HepG2 (cell line): ENCODE measurements at regions not wholly inside any gene's neighbourhood (a gene's known extent, or its start where the extent isn't known, plus 50 kb on each side); places are given as distances from the start of the nearest gene placed in this dataset.

ENCODE experiments used
- BCL3 ChIP-seq: sonication (generic); formaldehyde crosslinking; IDR thresholded peaks from 2 replicates; pipeline ENCODE4 v1.5.1; 2020; ENCODE audit warnings: mild to moderate bottlenecking, missing genetic modification reagents, moderate library complexity
- GTF2F1 ChIP-seq: fragments of 150-350 bp; IDR thresholded peaks from 2 replicates; pipeline ENCODE4 v1.6.1; 2014; ENCODE audit warnings: low read length
- HDAC1 ChIP-seq: sonication (generic); formaldehyde crosslinking; IDR thresholded peaks from 2 replicates; pipeline ENCODE4 v1.5.1; 2020; ENCODE audit warnings: mild to moderate bottlenecking, missing genetic modification reagents
- SMAD3 ChIP-seq: sonication (generic); formaldehyde crosslinking; IDR thresholded peaks from 2 replicates; pipeline ENCODE4 v1.4.0; 2020; ENCODE audit warnings: missing genetic modification reagents
- ZNF33B ChIP-seq: sonication (generic); formaldehyde crosslinking; IDR thresholded peaks from 2 replicates; pipeline ENCODE4 v1.5.1; 2020; ENCODE audit warnings: mild to moderate bottlenecking, missing genetic modification reagents
- ZNF607 ChIP-seq: sonication (generic); formaldehyde crosslinking; IDR thresholded peaks from 2 replicates; pipeline ENCODE4 v1.5.1; 2020; ENCODE audit warnings: missing genetic modification reagents, mild to moderate bottlenecking, borderline replicate concordance
- TF ChIP-seq, protein P1 (sequence below): sonication (generic); formaldehyde crosslinking; IDR thresholded peaks from 2 replicates; pipeline ENCODE4 v1.4.0; 2020; ENCODE audit warnings: missing genetic modification reagents
- TF ChIP-seq, protein P2 (sequence below): sonication (generic); formaldehyde crosslinking; IDR thresholded peaks from 2 replicates; pipeline ENCODE4 v1.5.0; 2020; ENCODE audit warnings: mild to moderate bottlenecking, missing genetic modification reagents, moderate library complexity

GRCh38 chrY:8036563-8036962 is 1125.0 kb upstream of the AMELY start:
- TF ChIP-seq ZNF33B (CRISPR knock-in tag) (no peak), HDAC1 (no peak), SMAD3 (no peak), ZNF607 (CRISPR knock-in tag) (no peak), BCL3 (no peak), GTF2F1 (no peak)
- TF ChIP-seq, protein P1, sequence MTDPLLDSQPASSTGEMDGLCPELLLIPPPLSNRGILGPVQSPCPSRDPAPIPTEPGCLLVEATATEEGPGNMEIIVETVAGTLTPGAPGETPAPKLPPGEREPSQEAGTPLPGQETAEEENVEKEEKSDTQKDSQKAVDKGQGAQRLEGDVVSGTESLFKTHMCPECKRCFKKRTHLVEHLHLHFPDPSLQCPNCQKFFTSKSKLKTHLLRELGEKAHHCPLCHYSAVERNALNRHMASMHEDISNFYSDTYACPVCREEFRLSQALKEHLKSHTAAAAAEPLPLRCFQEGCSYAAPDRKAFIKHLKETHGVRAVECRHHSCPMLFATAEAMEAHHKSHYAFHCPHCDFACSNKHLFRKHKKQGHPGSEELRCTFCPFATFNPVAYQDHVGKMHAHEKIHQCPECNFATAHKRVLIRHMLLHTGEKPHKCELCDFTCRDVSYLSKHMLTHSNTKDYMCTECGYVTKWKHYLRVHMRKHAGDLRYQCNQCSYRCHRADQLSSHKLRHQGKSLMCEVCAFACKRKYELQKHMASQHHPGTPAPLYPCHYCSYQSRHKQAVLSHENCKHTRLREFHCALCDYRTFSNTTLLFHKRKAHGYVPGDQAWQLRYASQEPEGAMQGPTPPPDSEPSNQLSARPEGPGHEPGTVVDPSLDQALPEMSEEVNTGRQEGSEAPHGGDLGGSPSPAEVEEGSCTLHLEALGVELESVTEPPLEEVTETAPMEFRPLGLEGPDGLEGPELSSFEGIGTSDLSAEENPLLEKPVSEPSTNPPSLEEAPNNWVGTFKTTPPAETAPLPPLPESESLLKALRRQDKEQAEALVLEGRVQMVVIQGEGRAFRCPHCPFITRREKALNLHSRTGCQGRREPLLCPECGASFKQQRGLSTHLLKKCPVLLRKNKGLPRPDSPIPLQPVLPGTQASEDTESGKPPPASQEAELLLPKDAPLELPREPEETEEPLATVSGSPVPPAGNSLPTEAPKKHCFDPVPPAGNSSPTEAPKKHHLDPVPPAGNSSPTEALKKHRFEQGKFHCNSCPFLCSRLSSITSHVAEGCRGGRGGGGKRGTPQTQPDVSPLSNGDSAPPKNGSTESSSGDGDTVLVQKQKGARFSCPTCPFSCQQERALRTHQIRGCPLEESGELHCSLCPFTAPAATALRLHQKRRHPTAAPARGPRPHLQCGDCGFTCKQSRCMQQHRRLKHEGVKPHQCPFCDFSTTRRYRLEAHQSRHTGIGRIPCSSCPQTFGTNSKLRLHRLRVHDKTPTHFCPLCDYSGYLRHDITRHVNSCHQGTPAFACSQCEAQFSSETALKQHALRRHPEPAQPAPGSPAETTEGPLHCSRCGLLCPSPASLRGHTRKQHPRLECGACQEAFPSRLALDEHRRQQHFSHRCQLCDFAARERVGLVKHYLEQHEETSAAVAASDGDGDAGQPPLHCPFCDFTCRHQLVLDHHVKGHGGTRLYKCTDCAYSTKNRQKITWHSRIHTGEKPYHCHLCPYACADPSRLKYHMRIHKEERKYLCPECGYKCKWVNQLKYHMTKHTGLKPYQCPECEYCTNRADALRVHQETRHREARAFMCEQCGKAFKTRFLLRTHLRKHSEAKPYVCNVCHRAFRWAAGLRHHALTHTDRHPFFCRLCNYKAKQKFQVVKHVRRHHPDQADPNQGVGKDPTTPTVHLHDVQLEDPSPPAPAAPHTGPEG (CRISPR knock-in tag) = no peak
- TF ChIP-seq, protein P2, sequence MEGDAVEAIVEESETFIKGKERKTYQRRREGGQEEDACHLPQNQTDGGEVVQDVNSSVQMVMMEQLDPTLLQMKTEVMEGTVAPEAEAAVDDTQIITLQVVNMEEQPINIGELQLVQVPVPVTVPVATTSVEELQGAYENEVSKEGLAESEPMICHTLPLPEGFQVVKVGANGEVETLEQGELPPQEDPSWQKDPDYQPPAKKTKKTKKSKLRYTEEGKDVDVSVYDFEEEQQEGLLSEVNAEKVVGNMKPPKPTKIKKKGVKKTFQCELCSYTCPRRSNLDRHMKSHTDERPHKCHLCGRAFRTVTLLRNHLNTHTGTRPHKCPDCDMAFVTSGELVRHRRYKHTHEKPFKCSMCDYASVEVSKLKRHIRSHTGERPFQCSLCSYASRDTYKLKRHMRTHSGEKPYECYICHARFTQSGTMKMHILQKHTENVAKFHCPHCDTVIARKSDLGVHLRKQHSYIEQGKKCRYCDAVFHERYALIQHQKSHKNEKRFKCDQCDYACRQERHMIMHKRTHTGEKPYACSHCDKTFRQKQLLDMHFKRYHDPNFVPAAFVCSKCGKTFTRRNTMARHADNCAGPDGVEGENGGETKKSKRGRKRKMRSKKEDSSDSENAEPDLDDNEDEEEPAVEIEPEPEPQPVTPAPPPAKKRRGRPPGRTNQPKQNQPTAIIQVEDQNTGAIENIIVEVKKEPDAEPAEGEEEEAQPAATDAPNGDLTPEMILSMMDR (CRISPR knock-in tag) = no peak
